ENCODE measurements at regions not wholly inside any gene's neighbourhood (a gene's known extent, or its start where the extent isn't known, plus 50 kb on each side); places are given as distances from the start of the nearest gene placed in this dataset.
"Not testable (repeated sequence)": the region's sequence is repeated elsewhere in the genome, so short reads cannot be mapped to it uniquely, and the experiment has no call there.

DNA sequence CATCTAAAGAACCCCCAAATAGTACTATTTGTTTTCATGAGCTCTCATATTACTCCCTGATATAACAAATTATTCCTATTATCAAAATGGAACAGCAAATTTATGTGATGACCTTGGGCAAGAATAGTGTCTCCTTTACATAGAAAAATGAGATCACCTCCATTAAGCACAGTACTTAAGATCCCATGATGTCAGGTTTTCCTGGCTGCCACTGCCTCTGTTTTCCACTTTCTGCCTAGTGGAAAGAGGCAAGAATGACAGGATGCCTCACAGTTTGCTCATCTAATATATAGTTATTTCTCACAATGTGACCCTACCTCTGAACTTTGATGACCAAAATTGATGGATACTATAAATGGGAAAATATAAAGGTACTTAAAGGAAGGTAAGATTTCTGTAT, 260.1 kb upstream of the SGK1 start:
- DNase-seq (ENCODE audit: low spot score in 2 of 2) = no peak

DNA sequence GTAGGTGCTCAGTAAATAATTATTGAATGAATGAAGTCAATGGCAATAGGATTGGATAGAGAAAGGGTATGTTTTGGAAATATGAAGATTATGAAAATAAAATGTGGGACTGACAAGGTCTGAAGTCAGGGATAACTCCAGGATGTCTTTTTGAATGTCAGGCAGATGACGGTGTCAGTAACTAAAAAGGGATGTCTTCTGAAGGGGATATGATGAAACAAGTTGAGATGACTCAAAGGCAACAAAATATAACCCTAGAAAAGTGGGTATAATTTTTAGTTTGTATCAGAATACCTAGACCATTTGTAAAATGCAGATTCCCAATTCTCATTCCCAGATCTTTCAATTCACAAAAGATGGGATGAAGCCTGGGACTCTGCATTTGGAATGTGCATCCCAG, 257.3 kb upstream of the SGK1 start:
- H3K27ac Mint-ChIP-seq = no peak overlapping the region
- ATAC-seq (no peak), DNase-seq (ENCODE audit: low spot score in 2 of 2) (no peak)
- peaks cover 0 to 11% of the 10 kb centered on the region in 2 donors for H3K36me3 Mint-ChIP-seq
- H3K9me3 Mint-ChIP-seq = peaks cover 3 to 11% of the 10 kb centered on the region in 2 donors

More for the DNA sequence above, 260.1 kb upstream of the SGK1 start:
- ATAC-seq = no peak
- Mint-ChIP-seq H3K27ac (no peak overlapping the region), H3K36me3 (peaks cover 0 to 11% of the 10 kb centered on the region in 2 donors), H3K9me3 (peaks cover 3 to 6% of the 10 kb centered on the region in 2 donors)

DNA sequence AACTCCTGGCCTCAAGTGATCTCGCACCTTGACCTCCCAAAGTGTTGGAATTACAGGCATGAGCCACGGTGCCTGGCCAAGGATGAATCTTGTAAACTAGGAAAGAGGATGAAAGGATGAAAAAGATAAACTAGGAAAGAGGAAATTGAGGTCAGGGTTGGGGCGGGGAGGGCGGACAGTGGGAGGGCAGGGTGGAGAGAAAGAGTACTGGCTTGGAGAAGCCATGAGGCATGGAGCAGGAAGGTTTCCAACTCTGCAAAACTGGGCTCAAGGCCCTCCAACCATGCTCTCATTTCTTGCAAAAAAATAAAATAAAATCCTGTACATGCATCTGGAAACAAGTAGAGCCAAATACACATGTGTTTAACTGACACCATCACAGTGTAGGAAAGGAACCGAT, 256.6 kb upstream of the SGK1 start:
- H3K9me3 Mint-ChIP-seq = peaks cover 3 to 11% of the 10 kb centered on the region in 2 donors
- peak overlapping the region in 1 of 2 donors; percentile 70 for H3K27ac Mint-ChIP-seq
- no peak for ATAC-seq
- peaks cover 0 to 9% of the 10 kb centered on the region in 2 donors for H3K36me3 Mint-ChIP-seq
- no peak for DNase-seq (ENCODE audit: low spot score in 2 of 2)

DNA sequence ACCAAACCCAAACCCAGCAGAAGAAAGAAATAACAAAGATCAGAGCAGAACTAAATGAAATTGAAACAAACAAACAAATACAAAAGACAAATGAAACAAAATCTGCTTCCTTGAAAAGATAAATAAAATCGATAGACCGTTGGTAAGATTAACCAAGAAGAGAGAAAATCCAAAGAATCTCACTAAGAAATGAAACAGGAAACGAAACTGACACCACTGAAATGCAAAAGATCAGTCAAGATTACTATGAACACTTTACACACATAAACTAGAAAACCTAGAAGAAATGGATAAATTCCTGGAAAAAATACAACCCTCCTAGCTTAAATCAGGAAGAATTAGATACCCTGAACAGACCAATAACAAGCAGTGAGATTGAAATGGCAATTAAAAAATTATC, 252.1 kb upstream of the SGK1 start:
- H3K36me3 Mint-ChIP-seq; DNase-seq (ENCODE audit: low spot score in 2 of 2); H3K27ac Mint-ChIP-seq; ATAC-seq: not testable (repeated sequence)
- H3K9me3 Mint-ChIP-seq = peaks cover 0 to 23% of the 10 kb centered on the region in 2 donors

DNA sequence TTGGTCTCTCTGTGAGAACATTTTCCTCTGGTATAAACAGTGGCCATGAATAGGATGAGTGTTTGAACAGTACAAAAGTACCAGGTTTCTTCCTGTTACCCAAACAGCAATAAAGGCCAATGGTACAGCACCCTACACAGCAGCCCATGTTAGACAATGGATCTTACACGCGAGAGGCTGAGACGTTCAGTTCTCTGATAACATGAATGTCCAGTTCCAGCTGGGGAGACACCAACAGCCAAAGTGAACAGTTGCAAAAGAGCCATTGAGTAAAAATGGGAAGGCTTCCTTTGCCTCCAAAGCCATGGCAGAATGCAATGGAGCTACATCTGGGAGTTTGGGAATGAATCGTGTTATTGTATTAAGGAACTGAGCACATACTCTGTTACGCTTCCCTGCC, 246.8 kb upstream of the SGK1 start:
- Mint-ChIP-seq H3K36me3 (no peaks in the 10 kb centered on the region), H3K27ac (no peak overlapping the region), H3K9me3 (peaks cover 0 to 18% of the 10 kb centered on the region in 2 donors)
- ATAC-seq = no peak
- no peak for DNase-seq (ENCODE audit: low spot score in 2 of 2)

DNA sequence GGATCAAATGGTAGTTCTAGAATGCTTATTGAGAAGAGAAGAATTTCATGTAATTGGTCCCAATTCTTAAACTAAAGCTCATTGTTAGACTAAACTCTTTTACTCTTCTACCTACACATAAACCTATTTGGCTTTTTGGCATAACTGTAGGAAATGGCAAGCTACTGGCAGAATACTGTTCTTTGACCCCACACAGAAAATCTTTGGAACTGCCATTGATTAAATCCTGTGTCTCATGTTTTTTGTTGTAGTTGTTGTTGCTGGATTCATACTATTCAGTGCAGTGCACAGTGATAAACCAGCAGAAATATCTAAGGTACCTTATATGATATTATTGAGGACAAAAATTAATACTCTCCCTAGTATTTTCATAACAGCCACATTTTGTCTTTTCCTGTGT, 242.1 kb upstream of the SGK1 start:
- Mint-ChIP-seq H3K9me3 (peaks cover 0 to 9% of the 10 kb centered on the region in 2 donors), H3K36me3 (no peaks in the 10 kb centered on the region)

DNA sequence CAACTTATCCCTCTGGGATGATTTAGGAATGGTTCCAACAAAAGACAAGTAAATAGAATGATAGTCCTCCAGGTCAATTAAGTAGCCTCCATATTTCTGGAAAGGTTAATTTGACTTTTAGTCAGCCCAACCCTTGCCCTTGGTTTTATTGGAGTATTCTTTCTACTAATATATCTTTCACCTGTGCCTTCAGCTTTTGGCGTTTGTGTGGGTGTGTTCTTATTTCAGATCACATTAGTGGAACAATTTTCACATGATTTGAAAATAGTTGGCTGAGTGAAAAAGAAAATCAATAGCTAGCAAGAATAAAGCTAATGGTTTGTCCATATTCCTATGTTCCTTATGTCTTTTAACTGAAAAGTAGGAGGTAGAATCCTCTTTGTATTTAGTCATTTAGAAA, 239.6 kb upstream of the SGK1 start:
- DNase-seq (ENCODE audit: low spot score in 2 of 2) (no peak), ATAC-seq (no peak)
- H3K27ac Mint-ChIP-seq = no peak overlapping the region
- H3K9me3 Mint-ChIP-seq = peaks cover 3 to 7% of the 10 kb centered on the region in 2 donors
- H3K36me3 Mint-ChIP-seq = no peaks in the 10 kb centered on the region

More for the DNA sequence above, 242.1 kb upstream of the SGK1 start:
- no peak overlapping the region for H3K27ac Mint-ChIP-seq
- no peak for ATAC-seq
- DNase-seq (ENCODE audit: low spot score in 2 of 2) = no peak

DNA sequence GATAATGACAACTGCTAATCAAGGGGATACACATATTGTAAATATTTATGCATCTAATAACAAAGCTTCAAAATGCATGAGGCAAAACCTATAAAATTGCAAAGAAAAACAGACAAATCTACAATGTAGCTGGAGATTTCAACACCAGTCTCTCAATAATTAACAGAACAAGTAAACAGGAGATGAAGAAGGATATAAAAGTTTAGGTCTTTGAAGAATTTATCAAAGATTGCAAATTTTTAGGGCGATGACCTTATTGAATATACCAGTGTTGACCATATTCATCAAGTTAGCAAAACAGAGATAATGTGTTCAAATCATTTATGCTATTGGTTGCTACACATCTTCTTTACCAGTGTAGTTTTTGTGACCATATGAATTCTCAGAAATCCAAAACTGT, 237.8 kb upstream of the SGK1 start:
- DNase-seq (ENCODE audit: low spot score in 2 of 2) (no peak), ATAC-seq (no peak)
- peaks cover 3 to 5% of the 10 kb centered on the region in 2 donors for H3K9me3 Mint-ChIP-seq
- H3K36me3 Mint-ChIP-seq = no peaks in the 10 kb centered on the region
- H3K27ac Mint-ChIP-seq = no peak overlapping the region

DNA sequence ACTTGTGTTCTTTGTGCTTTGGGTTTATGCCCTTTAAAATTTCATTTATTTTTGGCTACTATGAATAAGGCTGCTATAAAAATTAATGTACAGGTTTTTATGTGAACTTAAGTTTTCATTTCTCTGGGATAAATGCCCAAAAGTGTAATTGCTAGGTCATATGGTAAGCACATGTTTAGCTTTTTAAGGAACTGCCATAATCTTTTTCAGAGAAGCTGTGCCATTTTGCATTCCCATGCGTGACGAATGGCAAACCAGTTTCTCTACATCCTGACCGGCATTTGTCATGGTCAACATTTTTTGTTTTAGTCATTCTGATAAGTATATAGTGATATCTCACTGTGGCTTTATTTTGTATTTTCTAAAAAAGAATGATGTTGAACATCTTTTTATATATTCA, 236.0 kb upstream of the SGK1 start:
- peaks cover 3 to 5% of the 10 kb centered on the region in 2 donors for H3K9me3 Mint-ChIP-seq
- H3K36me3 Mint-ChIP-seq = no peaks in the 10 kb centered on the region
- no peak overlapping the region for H3K27ac Mint-ChIP-seq
- no peak for ATAC-seq
- no peak for DNase-seq (ENCODE audit: low spot score in 2 of 2)

DNA sequence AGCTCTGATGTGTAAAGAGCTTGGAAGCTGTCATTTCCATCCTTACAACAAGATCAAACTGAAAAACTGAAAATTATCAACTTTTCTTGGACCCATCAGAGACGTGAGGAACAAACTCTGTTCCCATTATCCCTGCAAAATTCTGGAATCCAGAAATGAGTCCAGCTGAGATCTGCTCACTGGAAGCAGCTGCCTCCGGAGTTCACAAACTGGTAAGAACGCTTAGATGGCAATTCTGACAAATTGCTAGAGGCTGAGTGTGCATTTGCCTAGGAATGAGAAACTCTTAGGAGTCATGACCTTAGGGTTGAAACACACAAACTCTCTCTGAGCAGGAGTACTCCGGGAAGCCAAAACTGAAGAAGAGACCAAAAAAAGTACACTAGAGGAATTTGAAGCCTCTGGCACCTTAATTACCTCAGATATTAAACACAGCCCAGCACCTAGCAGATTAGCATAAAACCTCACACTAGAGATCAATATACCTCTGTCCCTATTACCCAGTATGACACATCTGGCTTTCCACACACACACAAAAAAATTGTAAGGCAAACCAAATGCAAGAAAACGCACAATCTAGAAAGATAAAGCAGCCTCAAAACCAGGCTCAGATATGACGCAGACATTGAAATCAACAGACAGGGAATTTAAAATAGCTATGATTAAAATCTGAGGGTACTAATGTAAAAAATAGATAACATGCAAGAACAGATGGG, 233.5 kb upstream of the SGK1 start:
- Mint-ChIP-seq H3K36me3 (no peaks in the 10 kb centered on the region), H3K9me3 (peaks cover 0 to 3% of the 10 kb centered on the region in 2 donors), H3K27ac (no peak overlapping the region)
- DNase-seq (ENCODE audit: low spot score in 2 of 2) (no peak), ATAC-seq (no peak)

DNA sequence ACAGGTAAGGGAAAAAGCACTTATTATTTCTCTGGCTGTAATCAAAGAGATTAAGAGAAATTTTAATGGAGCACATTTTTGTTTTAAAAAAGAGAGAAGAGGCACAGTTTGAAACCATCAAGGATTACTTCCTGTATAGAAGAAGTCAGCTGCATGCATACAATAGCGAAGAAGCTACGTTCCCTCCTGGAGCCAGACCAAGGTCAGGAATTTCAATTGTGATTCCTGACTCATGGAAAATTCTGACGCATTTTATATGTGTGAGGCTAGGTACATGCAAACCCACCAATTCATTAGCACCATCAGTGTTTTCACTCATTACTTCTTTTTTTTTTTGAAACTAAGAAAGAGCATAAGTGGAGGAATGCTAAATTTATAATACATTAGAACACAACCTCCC, 232.7 kb upstream of the SGK1 start:
- DNase-seq (ENCODE audit: low spot score in 2 of 2) (no peak), ATAC-seq (no peak)

DNA sequence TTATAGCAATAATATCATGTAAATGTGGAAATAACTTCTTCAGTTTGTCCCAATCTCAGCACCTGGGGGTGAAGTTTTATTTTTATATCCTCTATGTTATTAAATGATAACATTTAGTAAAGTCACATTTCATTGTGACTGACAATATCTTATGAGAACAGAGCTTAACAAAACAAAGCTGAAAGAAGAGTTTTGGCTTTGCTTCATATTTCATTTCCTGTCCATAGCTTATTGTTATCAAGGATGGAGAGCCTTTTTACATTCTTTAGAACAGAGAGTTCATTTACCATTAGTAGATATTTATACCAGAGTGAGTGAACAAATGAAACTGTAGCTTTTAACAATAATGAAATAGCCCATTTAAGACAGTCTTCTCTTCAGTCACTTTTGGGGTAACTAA, 231.9 kb upstream of the SGK1 start:
- Mint-ChIP-seq H3K36me3 (no peaks in the 10 kb centered on the region), H3K9me3 (peaks cover 0 to 3% of the 10 kb centered on the region in 2 donors), H3K27ac (no peak overlapping the region)
- no peak for ATAC-seq
- no peak for DNase-seq (ENCODE audit: low spot score in 2 of 2)

More for the DNA sequence above, 232.7 kb upstream of the SGK1 start:
- H3K27ac Mint-ChIP-seq = no peak overlapping the region
- peaks cover 0 to 3% of the 10 kb centered on the region in 2 donors for H3K9me3 Mint-ChIP-seq
- no peaks in the 10 kb centered on the region for H3K36me3 Mint-ChIP-seq

DNA sequence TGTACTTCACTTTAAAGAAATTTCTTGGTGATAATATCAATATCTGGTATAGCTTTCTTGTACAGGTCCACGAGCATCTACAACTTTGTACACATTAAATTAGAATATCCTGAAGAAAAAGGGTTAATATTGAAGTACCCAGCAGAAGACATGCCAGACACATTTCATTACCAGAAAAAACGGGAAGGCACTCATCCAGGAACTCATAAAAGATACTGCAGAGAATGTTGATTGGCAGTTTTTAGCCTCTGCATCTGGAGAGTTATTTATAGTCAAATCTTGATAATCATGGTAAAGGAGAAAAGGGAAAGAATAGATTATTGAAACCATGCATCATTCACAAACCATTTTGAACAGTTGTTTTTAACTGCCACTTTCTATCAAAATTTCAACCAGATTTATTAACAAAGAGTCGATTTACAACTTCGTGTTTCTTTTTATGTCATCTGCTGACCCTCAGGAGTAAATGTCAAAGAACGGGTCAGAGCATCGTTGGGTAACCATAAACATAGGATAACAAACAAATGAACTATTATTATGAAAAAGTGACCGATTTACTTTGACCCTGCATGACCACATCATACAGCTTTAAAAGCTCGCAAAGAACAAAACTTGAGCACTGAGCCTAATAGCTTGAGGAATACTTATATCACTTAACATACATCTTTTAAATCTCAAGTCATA, 229.2 kb upstream of the SGK1 start:
- H3K36me3 Mint-ChIP-seq = no peaks in the 10 kb centered on the region
- ATAC-seq = no peak
- H3K27ac Mint-ChIP-seq = no peak overlapping the region
- no peaks in the 10 kb centered on the region for H3K9me3 Mint-ChIP-seq
- DNase-seq (ENCODE audit: low spot score in 2 of 2) = no peak

DNA sequence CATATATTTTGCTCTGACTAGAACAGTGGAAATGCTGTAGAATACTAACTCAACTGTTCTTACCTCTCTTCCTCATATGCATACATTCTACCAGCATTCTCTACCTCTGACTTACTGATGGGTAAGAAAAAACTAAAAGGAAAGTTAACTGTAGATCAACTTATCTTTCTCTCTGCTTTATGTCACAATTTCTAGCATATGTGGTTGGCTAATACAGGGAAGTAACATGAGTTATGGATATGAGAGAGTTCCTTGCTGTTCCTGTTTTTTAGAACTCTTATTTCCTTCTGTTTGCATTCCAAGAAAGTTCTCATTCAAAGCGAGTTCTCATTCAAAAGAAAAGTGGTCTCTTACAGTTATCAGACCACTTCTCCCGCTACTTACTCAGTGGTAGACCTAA, 226.8 kb upstream of the SGK1 start:
- H3K27ac Mint-ChIP-seq = no peak overlapping the region
- no peak for DNase-seq (ENCODE audit: low spot score in 2 of 2)
- no peaks in the 10 kb centered on the region for H3K36me3 Mint-ChIP-seq
- no peaks in the 10 kb centered on the region for H3K9me3 Mint-ChIP-seq
- ATAC-seq = no peak

DNA sequence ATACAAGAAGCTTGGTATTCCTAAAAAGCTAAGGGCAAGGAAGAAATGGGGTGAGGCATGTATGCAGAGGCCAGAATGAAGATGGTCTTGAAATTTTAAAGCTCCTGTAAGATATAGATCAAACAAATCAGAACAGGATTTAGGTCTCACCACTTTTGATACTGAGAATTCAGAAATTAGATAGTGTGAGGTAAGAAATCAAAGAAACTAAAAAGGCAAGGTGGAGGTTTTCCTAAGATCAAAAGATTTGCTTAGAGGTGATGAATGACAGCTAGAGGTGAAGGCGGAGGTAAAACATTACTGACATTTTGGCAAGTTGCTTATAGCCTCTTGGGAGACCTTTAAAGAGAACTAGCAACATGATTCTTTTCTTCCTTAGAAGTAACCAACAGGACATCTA, 225.2 kb upstream of the SGK1 start:
- DNase-seq (ENCODE audit: low spot score in 2 of 2) (no peak), ATAC-seq (peak; percentile 58 to 95)
- no peak overlapping the region for H3K27ac Mint-ChIP-seq
- no peaks in the 10 kb centered on the region for H3K36me3 Mint-ChIP-seq
- H3K9me3 Mint-ChIP-seq = no peaks in the 10 kb centered on the region

DNA sequence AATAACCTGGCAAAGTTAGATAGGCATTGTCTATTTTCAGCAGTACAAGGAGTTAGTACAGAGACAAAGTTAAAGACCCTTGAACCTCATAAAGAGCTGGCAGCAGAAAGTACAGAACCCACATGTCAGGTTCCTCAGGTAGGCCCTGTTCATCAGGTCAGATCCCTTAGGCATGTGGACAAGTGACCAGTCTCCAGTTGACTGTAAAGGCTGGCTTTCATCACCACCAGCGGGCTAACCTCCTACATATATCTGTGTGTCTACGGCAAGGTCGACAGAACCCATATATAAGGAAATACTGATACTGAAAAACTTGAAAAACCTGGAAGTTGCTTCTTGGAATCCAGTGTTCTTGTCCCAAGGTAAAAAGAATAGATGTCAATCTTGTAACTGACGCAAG, 223.1 kb upstream of the SGK1 start:
- no peak overlapping the region for H3K27ac Mint-ChIP-seq
- DNase-seq (ENCODE audit: low spot score in 2 of 2) = no peak
- ATAC-seq = no peak
- H3K9me3 Mint-ChIP-seq = no peaks in the 10 kb centered on the region
- H3K36me3 Mint-ChIP-seq = no peaks in the 10 kb centered on the region

DNA sequence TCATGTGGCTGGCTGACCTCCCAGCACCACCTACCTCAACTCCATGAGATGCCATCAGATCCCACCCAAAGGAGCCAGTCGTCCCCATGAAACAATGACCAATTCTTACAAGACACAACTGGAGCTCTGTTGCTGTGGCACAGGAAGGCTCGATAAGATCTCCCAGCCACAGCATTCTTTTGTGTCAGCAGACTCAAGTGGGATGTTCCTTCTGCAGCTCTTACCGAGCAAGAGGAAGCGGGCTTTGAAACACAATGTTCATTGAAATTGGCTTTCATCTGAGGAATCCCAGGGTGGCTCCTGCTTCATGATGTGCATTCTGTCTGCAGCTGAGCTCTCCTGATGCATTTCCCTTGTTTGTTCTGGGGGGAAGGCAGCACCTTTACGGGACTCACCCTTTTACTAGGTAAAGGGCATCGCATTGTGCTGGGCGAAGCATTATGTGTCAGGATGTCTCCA, 222.0 kb upstream of the SGK1 start:
- DNase-seq (ENCODE audit: low spot score in 2 of 2) (no peak), ATAC-seq (no peak)
- no peak overlapping the region for H3K27ac Mint-ChIP-seq
- no peaks in the 10 kb centered on the region for H3K9me3 Mint-ChIP-seq
- no peaks in the 10 kb centered on the region for H3K36me3 Mint-ChIP-seq

DNA sequence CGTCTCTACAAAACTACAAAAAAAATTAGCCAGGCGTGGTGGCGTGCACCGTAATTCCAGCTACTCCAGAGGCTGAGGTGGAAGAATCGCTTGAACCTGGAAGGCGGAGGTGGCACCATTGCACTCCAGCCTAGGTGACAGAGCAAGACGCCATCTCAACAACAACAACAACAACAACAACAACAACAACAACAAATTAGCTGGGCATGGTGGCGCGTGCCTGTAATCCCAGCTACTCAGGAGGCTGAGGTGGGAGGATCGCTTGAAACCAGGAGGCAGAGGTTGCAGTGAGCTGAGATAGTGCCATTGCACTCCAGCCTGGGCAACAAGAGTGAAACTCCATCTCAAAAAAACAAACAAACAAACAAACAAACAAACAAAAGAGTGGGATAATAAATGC, 219.9 kb upstream of the SGK1 start:
- DNase-seq (ENCODE audit: low spot score in 2 of 2); H3K9me3 Mint-ChIP-seq; H3K36me3 Mint-ChIP-seq; H3K27ac Mint-ChIP-seq; ATAC-seq: not testable (repeated sequence)
